CD14-positive monocyte (primary cell): ENCODE measurements at regions not wholly inside any gene's neighbourhood (a gene's known extent, or its start where the extent isn't known, plus 50 kb on each side); places are given as distances from the start of the nearest gene placed in this dataset.
"Not testable (repeated sequence)": the region's sequence is repeated elsewhere in the genome, so short reads cannot be mapped to it uniquely, and the experiment has no call there.

ENCODE experiments used
- DNase-seq, 3 donors: peaks; one replicate each; pipeline ENCODE4 v3.0.0-alpha.2; 2011 to 2022
- H2AFZ ChIP-seq: 2 replicates; pipeline ENCODE4 v1.6.0; 2012; ENCODE audit warnings: mild to moderate bottlenecking, low read depth, low read length, inconsistent platforms; ENCODE audit not compliant: insufficient read depth, poor library complexity, severe bottlenecking
- H3K27ac ChIP-seq, 2 donors: 1 replicate in 1 of 2; 2 replicates in 1 of 2; pipeline ENCODE4 v1.5.1; 2012 to 2013; ENCODE audit warnings: low read length in 2 of 2, control low read depth in 1 of 2, inconsistent platforms in 1 of 2, low read depth in 1 of 2, mild to moderate bottlenecking in 1 of 2
- H3K27me3 ChIP-seq, 2 donors: one replicate each; pipeline versions ENCODE4 v1.6.0 to v1.6.1; 2011 to 2013; ENCODE audit warnings: low read length in 2 of 2; ENCODE audit not compliant: control insufficient read depth in 2 of 2, insufficient read depth in 2 of 2
- H3K36me3 ChIP-seq, 2 donors: replicated peaks in 1 of 2; 1 replicate in 1 of 2; 2 replicates in 1 of 2; pipeline versions ENCODE4 v1.5.1 to v1.6.1; 2012 to 2013; ENCODE audit warnings: low read length in 2 of 2, control low read depth in 1 of 2, inconsistent platforms in 1 of 2, mild to moderate bottlenecking in 1 of 2; ENCODE audit not compliant: insufficient read depth in 2 of 2, control insufficient read depth in 1 of 2
- H3K4me1 ChIP-seq, 2 donors: 1 replicate in 1 of 2; 2 replicates in 1 of 2; pipeline versions ENCODE4 v1.5.1 to v1.6.1; 2012 to 2013; ENCODE audit warnings: low read length in 2 of 2, control low read depth in 1 of 2, inconsistent platforms in 1 of 2, mild to moderate bottlenecking in 1 of 2, moderate library complexity in 1 of 2; ENCODE audit not compliant: insufficient read depth in 2 of 2, control insufficient read depth in 1 of 2
- H3K4me2 ChIP-seq: replicated peaks from 2 replicates; pipeline ENCODE3; 2012; ENCODE audit warnings: low read length, moderate library complexity, mild to moderate bottlenecking; ENCODE audit not compliant: poor library complexity, severe bottlenecking; ENCODE audit errors: extremely low read depth
- H3K4me3 ChIP-seq, 3 experiments: fragments of 200-600 bp in 1 of 3; sonication (generic) in 1 of 3; replicated peaks in 1 of 3; 1 replicate in 2 of 3; 2 replicates in 1 of 3; pipeline ENCODE4 v1.5.1; 2011 to 2013; ENCODE audit warnings: low read length in 3 of 3, mild to moderate bottlenecking in 3 of 3, control low read depth in 2 of 3, low read depth in 2 of 3, inconsistent platforms in 1 of 3, moderate library complexity in 1 of 3
- H3K79me2 ChIP-seq: 2 replicates; pipeline ENCODE4 v1.6.0; 2012; ENCODE audit warnings: mild to moderate bottlenecking, control low read depth, inconsistent platforms, low read length, moderate library complexity; ENCODE audit not compliant: insufficient read depth
- H3K9ac ChIP-seq: 2 replicates; pipeline ENCODE4 v1.6.0; 2017; ENCODE audit warnings: low read length, mild to moderate bottlenecking; ENCODE audit not compliant: insufficient read depth, poor library complexity, severe bottlenecking
- H3K9me3 ChIP-seq, 2 donors: replicated peaks in 1 of 2; 1 replicate in 1 of 2; 2 replicates in 1 of 2; pipeline versions ENCODE4 v1.5.1 to v1.6.1; 2012 to 2013; ENCODE audit warnings: low read length in 2 of 2, control low read depth in 1 of 2; ENCODE audit not compliant: control insufficient read depth in 1 of 2, insufficient read depth in 1 of 2
- H4K20me1 ChIP-seq: 2 replicates; pipeline ENCODE4 v1.6.0; 2012; ENCODE audit warnings: mild to moderate bottlenecking, low read length, control low read depth, moderate library complexity; ENCODE audit not compliant: insufficient read depth
- H3K27ac Mint-ChIP-seq, 7 donors: one replicate each; pipeline ENCODE4 v1.8.0; 2020; ENCODE audit warnings: mild to moderate bottlenecking in 7 of 7, mixed read lengths in 7 of 7, moderate library complexity in 6 of 7, inconsistent platforms in 2 of 7
- H3K27me3 Mint-ChIP-seq, 3 donors: one replicate each; pipeline ENCODE4 v1.8.0; 2021 to 2022; ENCODE audit warnings: low read depth in 3 of 3, mild to moderate bottlenecking in 3 of 3, mixed read lengths in 3 of 3, moderate library complexity in 3 of 3, inconsistent platforms in 1 of 3
- H3K36me3 Mint-ChIP-seq, 2 donors: one replicate each; pipeline ENCODE4 v1.8.0; 2020; ENCODE audit warnings: mixed read lengths in 2 of 2, inconsistent platforms in 1 of 2, mild to moderate bottlenecking in 1 of 2
- H3K4me1 Mint-ChIP-seq: one replicate; pipeline ENCODE4 v1.8.0; 2020; ENCODE audit warnings: mild to moderate bottlenecking, mixed read lengths
- H3K4me3 Mint-ChIP-seq, 2 donors: one replicate each; pipeline ENCODE4 v1.8.0; 2020; ENCODE audit warnings: mild to moderate bottlenecking in 2 of 2, mixed read lengths in 2 of 2, moderate library complexity in 1 of 2
- H3K9me3 Mint-ChIP-seq, 7 donors: one replicate each; pipeline ENCODE4 v1.8.0; 2020 to 2022; ENCODE audit warnings: mixed read lengths in 7 of 7, mild to moderate bottlenecking in 6 of 7, moderate library complexity in 6 of 7, inconsistent platforms in 2 of 7
- WGBS: methylation state at CpG from one replicate; pipeline ENCODE4 v1.1.5; 2013; ENCODE audit warnings: missing lambda C conversion rate; ENCODE audit not compliant: insufficient coverage; 5-methylcytosine and 5-hydroxymethylcytosine counted together
- intact Hi-C, 2 donors: fragments of 100-400 bp; cut with micrococcal nuclease; formaldehyde crosslinking; loops; one replicate each; pipeline versions ENCODE4 v1.15.0 to v1.15.1; 2023
- TF ChIP-seq, protein P1 (sequence below): fragments of 200-600 bp; IDR thresholded peaks from one replicate; pipeline ENCODE4 v1.8.0; 2022; ENCODE audit warnings: antibody characterized with exemption, mild to moderate bottlenecking

- H3K4me3 Mint-ChIP-seq = no peak overlapping the region
- H3K27me3 Mint-ChIP-seq = peaks cover 0 to 3% (median 0%) of the 10 kb centered on the region in 3 donors
- Histone ChIP-seq H3K4me3 (no peak overlapping the region), H3K27ac (no peak overlapping the region), H4K20me1 (no peaks in the 10 kb centered on the region), H3K4me1 (no peaks in the 10 kb centered on the region), H2AFZ (no peak overlapping the region), H3K9ac (no peak overlapping the region), H3K4me2 (no peak overlapping the region), H3K9me3 (peaks cover 20 to 28% of the 10 kb centered on the region in 2 donors), H3K27me3 (no peaks in the 10 kb centered on the region), H3K79me2 (no peaks in the 10 kb centered on the region), H3K36me3 (no peaks in the 10 kb centered on the region)
- H3K27ac Mint-ChIP-seq = no peak overlapping the region
- H3K4me1 Mint-ChIP-seq = no peaks in the 10 kb centered on the region
- 100% methylated on average over 1 of the region's 3 CpGs for WGBS
- TF ChIP-seq, protein P1, sequence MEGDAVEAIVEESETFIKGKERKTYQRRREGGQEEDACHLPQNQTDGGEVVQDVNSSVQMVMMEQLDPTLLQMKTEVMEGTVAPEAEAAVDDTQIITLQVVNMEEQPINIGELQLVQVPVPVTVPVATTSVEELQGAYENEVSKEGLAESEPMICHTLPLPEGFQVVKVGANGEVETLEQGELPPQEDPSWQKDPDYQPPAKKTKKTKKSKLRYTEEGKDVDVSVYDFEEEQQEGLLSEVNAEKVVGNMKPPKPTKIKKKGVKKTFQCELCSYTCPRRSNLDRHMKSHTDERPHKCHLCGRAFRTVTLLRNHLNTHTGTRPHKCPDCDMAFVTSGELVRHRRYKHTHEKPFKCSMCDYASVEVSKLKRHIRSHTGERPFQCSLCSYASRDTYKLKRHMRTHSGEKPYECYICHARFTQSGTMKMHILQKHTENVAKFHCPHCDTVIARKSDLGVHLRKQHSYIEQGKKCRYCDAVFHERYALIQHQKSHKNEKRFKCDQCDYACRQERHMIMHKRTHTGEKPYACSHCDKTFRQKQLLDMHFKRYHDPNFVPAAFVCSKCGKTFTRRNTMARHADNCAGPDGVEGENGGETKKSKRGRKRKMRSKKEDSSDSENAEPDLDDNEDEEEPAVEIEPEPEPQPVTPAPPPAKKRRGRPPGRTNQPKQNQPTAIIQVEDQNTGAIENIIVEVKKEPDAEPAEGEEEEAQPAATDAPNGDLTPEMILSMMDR = no peak
- intact Hi-C loops = no loop called here
- DNase-seq = no peak
- H3K9me3 Mint-ChIP-seq = peaks cover 12 to 42% (median 22%) of the 10 kb centered on the region in 7 donors
- no peaks in the 10 kb centered on the region for H3K36me3 Mint-ChIP-seq
Observed at GRCh38 chr3:106359692-106360091, 490.9 kb upstream of the CBLB start.

DNA sequence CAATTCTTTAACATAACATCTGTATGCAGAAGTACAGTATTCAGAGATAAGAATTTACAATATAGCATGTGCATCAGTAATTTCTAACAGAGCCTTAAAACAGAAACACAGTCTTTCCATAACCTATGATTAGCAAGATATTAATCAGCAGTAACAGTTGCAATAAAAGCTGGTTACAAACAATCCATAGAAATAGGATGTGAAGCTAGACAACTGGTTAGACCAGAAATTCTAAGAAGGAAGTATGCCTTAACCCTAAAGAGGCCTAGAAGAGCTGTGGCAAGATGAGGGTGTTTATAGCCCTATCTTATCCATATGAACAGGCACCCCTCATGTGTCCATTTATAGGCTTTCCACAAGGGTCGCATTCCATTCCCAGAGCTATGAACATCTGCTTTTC is 492.1 kb upstream of the CBLB start:
- H3K27ac Mint-ChIP-seq, H3K4me1 ChIP-seq, H4K20me1 ChIP-seq, H3K36me3 Mint-ChIP-seq, H3K4me3 Mint-ChIP-seq, intact Hi-C loops, H3K27ac ChIP-seq, DNase-seq, H3K4me1 Mint-ChIP-seq, H3K4me3 ChIP-seq, H2AFZ ChIP-seq, H3K27me3 Mint-ChIP-seq, H3K4me2 ChIP-seq, H3K36me3 ChIP-seq, H3K9ac ChIP-seq, H3K79me2 ChIP-seq, H3K27me3 ChIP-seq: not testable (repeated sequence)
- H3K9me3 Mint-ChIP-seq = peaks cover 17 to 45% (median 27%) of the 10 kb centered on the region in 7 donors
- WGBS = no CpG with 5 or more reads among the region's 1 CpG
- peaks cover 20 to 28% of the 10 kb centered on the region in 2 donors for H3K9me3 ChIP-seq
